T47D (cell line): ENCODE measurements at regions not wholly inside any gene's neighbourhood (a gene's known extent, or its start where the extent isn't known, plus 50 kb on each side); places are given as distances from the start of the nearest gene placed in this dataset.
"Not testable (repeated sequence)": the region's sequence is repeated elsewhere in the genome, so short reads cannot be mapped to it uniquely, and the experiment has no call there.

Source experiments
- DNase-seq, 2 experiments: peaks; one replicate each; pipeline versions ENCODE4 v3.0.0 to v3.0.0-alpha.2; 2011 to 2012; ENCODE audit warnings: low read depth in 1 of 2, low spot score in 1 of 2
- JUND ChIP-seq: IDR thresholded peaks from 2 replicates; pipeline ENCODE4 v1.6.1; 2012; ENCODE audit warnings: low read depth
- in situ Hi-C: cut with HindIII; loops from 2 replicates; pipeline ENCODE4 v1.10.0; 2016; ENCODE audit warnings: low sequenced_read_pairs, low pct_unique_long_range_greater_than_20kb

DNA sequence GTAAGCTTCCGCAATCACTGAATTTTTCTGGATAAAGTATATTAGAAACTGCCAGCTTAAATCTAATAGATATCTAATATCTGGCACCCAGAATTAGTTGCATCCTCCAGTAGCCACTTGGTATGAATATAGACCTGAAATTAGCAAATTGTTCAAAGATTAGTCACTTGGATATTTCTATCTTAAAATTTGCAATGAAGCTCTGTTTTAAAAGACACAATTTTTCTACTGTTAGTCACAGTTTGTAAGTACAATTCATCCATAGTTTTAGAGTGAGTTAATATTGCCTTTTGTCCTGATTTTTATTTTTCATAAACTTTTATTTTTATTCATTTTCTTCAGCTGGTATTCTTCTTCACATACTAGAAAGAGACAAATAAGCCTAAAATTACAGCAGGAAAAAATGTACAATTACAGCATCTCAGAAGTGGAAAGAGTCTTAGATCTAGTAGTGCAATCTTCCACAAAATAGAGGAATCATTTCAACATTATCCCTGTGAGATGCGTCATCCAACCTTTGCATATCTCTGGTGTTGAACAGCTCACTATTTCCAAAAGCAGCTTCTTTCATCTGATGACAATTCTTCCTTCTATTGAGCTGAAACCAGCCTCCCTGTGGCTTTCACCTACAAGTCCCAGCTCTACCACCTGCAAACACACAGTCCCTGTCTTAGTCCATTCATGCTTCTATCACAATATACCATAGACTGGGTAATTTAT, 190.0 kb upstream of the AR start:
- no peak for DNase-seq
- no peak for TF ChIP-seq JUND
- in situ Hi-C loops: no loop called here

DNA sequence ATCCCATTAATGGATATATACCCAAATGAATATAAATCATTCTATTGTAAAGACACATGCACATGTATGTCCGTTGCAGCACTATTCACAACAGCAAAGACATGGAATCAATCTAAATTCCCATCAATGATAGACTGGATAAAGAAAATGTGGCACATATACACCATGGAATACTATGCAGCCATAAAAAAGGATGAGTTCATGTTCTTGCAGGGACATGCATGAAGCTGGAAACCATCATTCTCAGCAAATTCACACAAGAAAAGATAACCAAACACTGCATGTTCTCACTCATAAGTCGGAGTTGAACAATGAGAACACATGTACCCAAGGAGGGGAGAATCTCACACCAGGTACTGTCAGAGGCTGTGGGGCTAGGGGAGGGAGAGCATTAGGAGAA, 182.6 kb upstream of the AR start:
- DNase-seq, in situ Hi-C loops: not testable (repeated sequence)

DNA sequence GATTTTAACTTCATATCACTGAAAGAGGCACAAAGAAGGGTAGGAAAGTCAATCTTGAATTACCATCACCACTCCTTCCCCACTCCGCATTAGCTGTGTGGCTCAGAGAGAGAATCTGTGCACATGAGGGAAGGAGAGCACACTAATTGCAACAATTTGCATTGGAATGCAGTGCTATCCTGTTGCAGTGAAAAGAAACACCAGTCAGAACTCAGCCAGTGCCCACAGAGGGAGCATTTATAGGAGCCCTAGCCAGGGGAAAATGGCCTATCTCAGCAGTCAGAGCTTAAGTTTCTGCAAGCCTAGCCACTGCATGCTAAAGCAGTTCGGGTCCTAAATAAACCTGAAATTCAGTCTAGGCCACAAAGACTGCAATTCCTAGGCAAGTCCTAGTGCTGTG, 159.4 kb upstream of the AR start:
- DNase-seq: peak in 1 of 2 experiments; percentile 1
- in situ Hi-C loops: no loop called here
- no peak for TF ChIP-seq JUND

DNA sequence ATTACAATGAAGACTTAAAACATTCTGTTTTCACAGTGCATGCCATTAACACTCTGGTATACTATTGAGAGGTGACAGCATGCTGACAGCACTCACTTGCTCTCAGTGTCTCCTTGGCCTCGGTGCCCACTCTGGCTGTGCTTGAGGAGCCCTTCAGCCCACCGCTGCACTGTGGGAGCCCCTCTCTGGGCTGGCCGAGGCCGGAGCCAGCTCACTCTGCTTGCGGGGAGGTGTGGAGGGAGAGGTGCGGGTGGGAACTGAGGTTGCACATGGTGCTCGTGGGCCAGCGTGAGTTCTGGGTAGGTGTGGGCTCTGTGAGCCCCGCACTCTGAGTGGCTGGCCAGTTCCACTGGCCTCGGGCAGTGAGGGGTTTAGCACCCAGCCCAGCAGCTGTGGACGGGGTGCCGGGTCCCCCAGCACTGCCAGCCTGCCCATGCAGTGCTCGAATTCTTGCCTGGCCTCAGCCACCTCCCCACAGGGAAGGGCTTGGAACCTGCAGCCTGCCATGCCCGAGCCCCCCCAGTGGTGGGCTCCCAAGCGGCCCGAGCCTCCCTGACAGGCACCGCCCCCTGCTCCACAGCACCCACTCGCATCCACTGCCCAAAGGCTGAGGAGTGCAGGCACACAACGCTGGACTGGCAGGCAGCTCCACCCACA, 135.3 kb upstream of the AR start:
- in situ Hi-C loops: no loop called here
- DNase-seq: no peak
- no peak for TF ChIP-seq JUND

DNA sequence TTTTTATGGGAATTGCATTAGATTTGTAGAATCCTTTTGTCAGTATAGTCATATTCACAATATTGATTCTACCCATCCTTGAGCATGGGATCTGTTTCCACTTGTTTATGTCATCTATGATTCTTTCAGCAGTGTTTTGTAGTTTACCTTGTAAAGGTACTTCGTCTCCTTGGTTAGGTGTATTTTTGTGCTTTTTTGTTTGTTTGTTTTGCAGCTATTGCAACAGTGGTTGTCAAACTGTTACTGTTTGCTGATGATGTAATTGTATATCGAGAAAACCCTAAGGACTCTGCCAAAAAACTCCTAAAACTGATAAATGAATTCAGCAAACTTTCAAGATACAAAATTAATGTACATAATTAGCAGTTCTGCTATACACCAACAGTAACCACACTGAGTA, 127.9 kb upstream of the AR start:
- in situ Hi-C loops: no loop called here
- no peak for TF ChIP-seq JUND

DNA sequence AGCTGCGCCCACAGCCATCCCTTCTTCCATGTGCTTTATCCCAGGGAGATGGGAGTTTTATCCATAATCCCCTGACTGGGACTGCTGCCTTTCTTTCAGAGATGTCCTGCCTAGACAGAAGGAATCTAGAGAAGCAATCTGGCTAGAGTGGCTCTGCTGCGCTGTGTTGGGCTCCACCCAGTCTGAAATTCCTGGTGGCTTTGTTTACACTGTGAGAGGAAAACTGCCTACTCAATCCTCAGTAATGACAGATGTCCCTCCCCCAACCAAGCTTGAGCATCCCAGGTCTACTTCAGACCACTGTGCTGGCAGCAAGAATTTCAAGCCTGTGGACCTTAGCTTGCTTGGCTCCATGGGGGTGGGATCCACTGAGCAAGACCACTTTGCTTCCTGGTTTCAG, 116.9 kb upstream of the AR start:
- no peak for DNase-seq
- no peak for TF ChIP-seq JUND
- in situ Hi-C loops: no loop called here

More for the DNA sequence above, 127.9 kb upstream of the AR start:
- no peak for DNase-seq

DNA sequence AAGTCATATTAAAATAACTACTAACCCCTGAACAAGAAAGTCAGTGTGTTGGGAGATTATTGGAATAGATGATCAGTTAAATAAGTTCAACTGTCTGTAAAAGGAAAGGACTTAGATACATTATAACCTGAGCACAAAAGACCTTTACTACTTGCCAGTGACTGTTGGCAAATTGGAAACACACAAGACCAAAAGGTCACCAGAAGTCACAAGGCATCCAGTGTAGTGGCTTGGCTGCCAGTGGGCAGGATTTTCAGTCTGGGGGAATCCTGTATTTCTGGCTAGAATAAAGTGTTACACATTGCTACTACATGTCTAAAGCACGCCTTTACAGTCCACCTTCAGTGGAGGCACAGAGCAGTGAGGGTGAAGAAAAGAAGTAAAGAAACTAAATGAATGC, 108.3 kb upstream of the AR start:
- DNase-seq: no peak
- in situ Hi-C loops: no loop called here
- no peak for TF ChIP-seq JUND

DNA sequence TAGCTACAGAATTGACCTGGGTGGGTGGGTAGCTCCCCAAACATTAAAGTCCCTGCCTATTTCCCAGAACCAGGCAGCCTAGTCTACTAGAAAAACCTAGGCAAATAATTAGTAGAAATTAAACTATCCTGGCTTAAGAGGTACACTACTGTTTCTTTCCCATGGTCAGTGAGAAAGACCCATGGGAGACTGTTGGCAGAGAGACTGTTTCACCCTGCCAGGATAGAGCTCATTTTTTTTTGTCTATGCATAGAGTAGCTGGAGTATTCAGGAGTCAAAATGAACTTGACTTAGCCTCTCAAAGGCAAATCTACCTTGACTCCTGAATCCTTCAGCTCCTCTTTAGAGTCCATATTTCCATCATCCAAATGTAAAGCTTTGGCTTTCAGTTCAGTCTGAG, 107.0 kb upstream of the AR start:
- TF ChIP-seq JUND: no peak
- in situ Hi-C loops: no loop called here

DNA sequence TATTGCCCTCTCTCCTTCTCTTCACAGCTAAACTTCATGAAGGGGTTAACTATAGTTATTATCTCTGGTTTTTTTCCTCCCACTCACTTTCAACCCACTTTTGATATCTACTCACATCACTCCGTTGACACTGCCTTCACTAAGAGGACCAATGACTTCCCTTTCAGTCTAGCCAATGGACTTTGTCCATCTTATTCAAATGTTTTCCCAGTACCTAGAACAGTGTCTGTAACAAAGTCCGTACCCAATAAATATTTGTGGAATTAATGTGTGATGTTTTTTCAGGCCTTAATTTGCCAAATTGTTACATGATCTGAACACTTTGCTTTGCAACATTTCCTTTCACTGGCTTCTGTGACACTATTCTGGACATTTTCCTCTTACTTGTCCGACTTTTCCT, 106.0 kb upstream of the AR start:
- in situ Hi-C loops: no loop called here
- TF ChIP-seq JUND: no peak
- no peak for DNase-seq

More for the DNA sequence above, 107.0 kb upstream of the AR start:
- no peak for DNase-seq

DNA sequence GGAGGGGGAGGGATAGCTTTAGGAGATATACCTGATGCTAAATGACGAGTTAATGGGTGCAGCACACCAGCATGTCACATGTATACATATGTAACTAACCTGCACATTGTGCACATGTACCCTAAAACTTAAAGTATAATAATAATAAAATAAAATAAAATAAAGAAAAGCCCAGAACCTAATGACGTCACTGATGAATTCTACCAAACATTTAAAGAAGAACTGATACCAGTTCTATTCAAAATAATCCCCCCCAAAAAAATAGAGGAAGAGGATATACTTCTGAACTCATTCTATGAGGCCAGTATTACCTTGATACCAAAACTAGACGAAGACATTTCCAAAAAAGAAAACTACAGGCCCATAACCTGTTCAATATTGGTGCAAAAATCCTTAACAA, 68.6 kb upstream of the AR start:
- DNase-seq, in situ Hi-C loops: not testable (repeated sequence)

DNA sequence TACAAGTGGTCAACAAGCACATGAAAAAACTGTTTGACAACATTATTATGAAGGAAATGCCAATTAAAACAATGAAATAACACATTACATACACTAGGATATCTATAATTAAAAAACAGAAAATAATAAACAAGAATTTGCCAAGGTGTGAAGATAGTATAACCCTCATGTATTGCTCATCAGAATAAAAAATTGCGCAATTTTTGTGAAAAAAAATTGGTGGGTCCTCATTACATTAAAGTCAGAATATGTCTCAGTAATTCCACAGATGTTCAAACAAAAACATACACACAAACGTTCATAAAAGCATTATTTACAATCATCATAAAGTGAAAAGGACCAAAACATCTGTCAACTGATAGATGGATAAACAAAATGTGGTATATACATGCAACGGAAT, 63.0 kb upstream of the AR start:
- no peak for TF ChIP-seq JUND
- DNase-seq: no peak
- in situ Hi-C loops: no loop called here
